SK-N-MC (cell line): ENCODE measurements at regions not wholly inside any gene's neighbourhood (a gene's known extent, or its start where the extent isn't known, plus 50 kb on each side); places are given as distances from the start of the nearest gene placed in this dataset.

Experiments
- DNase-seq: peaks from one replicate; pipeline ENCODE4 v3.0.0-alpha.2; 2011; ENCODE audit warnings: low read depth, low spot score
- H3K27ac ChIP-seq: fragments of 200-600 bp; sonication (generic); 2 replicates; pipeline ENCODE4 v1.5.1; 2016; ENCODE audit warnings: mixed run types
- H3K36me3 ChIP-seq: fragments of 200-600 bp; sonication (generic); 2 replicates; pipeline ENCODE4 v1.6.1; 2017; ENCODE audit warnings: antibody characterized with exemption, low read length, mixed read lengths; ENCODE audit not compliant: insufficient read depth
- H3K4me3 ChIP-seq: fragments of 200-600 bp; sonication (generic); 2 replicates; pipeline ENCODE4 v1.5.1; 2016
- H3K9ac ChIP-seq: fragments of 200-600 bp; sonication (generic); 2 replicates; pipeline ENCODE4 v1.8.0; 2017; ENCODE audit warnings: mixed run types, mixed read lengths; ENCODE audit not compliant: insufficient read length
- H3K9me3 ChIP-seq: fragments of 200-600 bp; sonication (generic); 2 replicates; pipeline ENCODE4 v1.6.1; 2017; ENCODE audit warnings: low read depth, mild to moderate bottlenecking, antibody characterized with exemption, low read length, moderate library complexity, mixed read lengths
- EZH2 ChIP-seq: fragments of 200-600 bp; sonication (generic); IDR thresholded peaks from one replicate; pipeline ENCODE4 v1.6.1; 2017; ENCODE audit warnings: antibody characterized with exemption
- FOXP2 ChIP-seq: optimal IDR thresholded peaks from 2 replicates; pipeline ENCODE3; 2011; ENCODE audit warnings: mild to moderate bottlenecking, moderate library complexity; ENCODE audit not compliant: insufficient read depth; ENCODE audit errors: extremely low read length, control extremely low read depth
- POLR2AphosphoS5 ChIP-seq: IDR thresholded peaks from 2 replicates; pipeline ENCODE4 v1.6.1; 2012; ENCODE audit warnings: mild to moderate bottlenecking, low read depth, low read length, borderline replicate concordance

- TF ChIP-seq POLR2AphosphoS5, result no peak
- no peak for TF ChIP-seq EZH2
- no peak for TF ChIP-seq FOXP2
- Histone ChIP-seq H3K4me3 (no peak overlapping the region), H3K9me3 (no peaks in the 10 kb centered on the region), H3K27ac (no peak overlapping the region), H3K36me3 (no peaks in the 10 kb centered on the region), H3K9ac (no peak overlapping the region)
- DNase-seq, result no peak
These were observed 1223.2 kb upstream of the ACVR2A start for GRCh38 chr2:146621656-146622055.

GRCh38 chr2:146615778-146616177 is 1229.1 kb upstream of the ACVR2A start:
- no peaks in the 10 kb centered on the region; the same call in 1 of the 2 replicates for H3K9me3 ChIP-seq
- no peaks in the 10 kb centered on the region for H3K36me3 ChIP-seq
- no peak overlapping the region for H3K4me3 ChIP-seq
- TF ChIP-seq POLR2AphosphoS5, result no peak
- no peak for TF ChIP-seq FOXP2
- TF ChIP-seq EZH2, result no peak
- DNase-seq, result no peak
- no peak overlapping the region for H3K27ac ChIP-seq
- H3K9ac ChIP-seq, result no peak overlapping the region

DNA sequence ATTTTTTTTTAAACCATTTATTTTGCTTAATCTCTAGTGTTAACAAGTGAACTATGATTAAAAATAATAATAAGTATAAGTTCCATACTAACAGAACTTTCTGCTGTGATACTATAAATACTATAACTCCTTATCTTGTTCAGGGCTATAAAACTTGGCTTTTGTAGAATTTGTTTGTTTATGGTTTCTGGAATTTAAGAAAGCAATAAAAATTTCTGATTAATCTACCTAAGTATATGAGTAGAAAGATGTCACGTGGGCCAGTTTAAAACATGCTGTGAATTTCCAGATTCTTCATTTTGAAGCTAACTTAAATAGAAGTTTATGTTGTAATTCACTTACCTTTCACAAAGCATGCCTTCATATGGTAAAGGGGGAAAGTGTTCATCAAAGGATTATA is 1236.3 kb upstream of the ACVR2A start:
- Histone ChIP-seq H3K4me3 (no peak overlapping the region), H3K27ac (no peak overlapping the region), H3K9me3 (no peaks in the 10 kb centered on the region; the same call in 1 of the 2 replicates), H3K36me3 (no peaks in the 10 kb centered on the region), H3K9ac (no peak overlapping the region)
- TF ChIP-seq FOXP2, result no peak
- no peak for TF ChIP-seq EZH2
- no peak for TF ChIP-seq POLR2AphosphoS5
- no peak for DNase-seq

GRCh38 chr2:146604521-146604920 is 1240.3 kb upstream of the ACVR2A start:
- no peak for DNase-seq
- TF ChIP-seq EZH2, result no peak
- TF ChIP-seq POLR2AphosphoS5, result no peak
- TF ChIP-seq FOXP2, result no peak
- no peak overlapping the region for H3K4me3 ChIP-seq
- H3K36me3 ChIP-seq, result no peaks in the 10 kb centered on the region
- H3K9me3 ChIP-seq, result no peaks in the 10 kb centered on the region; the same call in 1 of the 2 replicates
- no peak overlapping the region for H3K27ac ChIP-seq
- no peak overlapping the region for H3K9ac ChIP-seq

GRCh38 chr2:146602856-146603255 is 1242.0 kb upstream of the ACVR2A start:
- no peak for DNase-seq
- no peak overlapping the region for H3K4me3 ChIP-seq
- no peak for TF ChIP-seq POLR2AphosphoS5
- no peak for TF ChIP-seq FOXP2
- TF ChIP-seq EZH2, result no peak
- no peak overlapping the region for H3K9ac ChIP-seq
- H3K9me3 ChIP-seq, result no peaks in the 10 kb centered on the region; the same call in 1 of the 2 replicates
- no peaks in the 10 kb centered on the region for H3K36me3 ChIP-seq
- no peak overlapping the region for H3K27ac ChIP-seq

DNA sequence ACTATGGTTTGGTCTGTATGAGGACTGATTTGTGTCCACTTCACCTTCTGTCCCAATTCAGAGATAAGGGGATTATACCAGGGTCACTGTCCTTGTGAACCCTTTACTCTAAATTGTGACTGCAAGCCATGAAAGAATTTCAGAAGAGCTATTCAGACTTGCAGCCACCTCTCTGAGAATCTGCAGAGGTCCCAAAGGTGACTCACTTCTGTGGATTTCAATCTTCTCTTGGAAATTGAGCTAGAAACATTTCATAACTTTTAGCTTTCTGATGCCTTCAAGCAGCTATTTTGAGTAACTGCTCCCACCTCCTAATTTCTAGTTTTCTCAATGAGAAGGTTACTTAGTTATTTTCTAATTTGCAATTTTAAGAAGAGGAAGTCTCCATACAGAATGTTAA is 1242.4 kb upstream of the ACVR2A start:
- H3K9me3 ChIP-seq, result no peaks in the 10 kb centered on the region; the same call in 1 of the 2 replicates
- no peak overlapping the region for H3K4me3 ChIP-seq
- no peak overlapping the region for H3K9ac ChIP-seq
- no peak for DNase-seq
- H3K36me3 ChIP-seq, result no peaks in the 10 kb centered on the region
- TF ChIP-seq FOXP2 (no peak), POLR2AphosphoS5 (no peak), EZH2 (no peak)
- H3K27ac ChIP-seq, result no peak overlapping the region

DNA sequence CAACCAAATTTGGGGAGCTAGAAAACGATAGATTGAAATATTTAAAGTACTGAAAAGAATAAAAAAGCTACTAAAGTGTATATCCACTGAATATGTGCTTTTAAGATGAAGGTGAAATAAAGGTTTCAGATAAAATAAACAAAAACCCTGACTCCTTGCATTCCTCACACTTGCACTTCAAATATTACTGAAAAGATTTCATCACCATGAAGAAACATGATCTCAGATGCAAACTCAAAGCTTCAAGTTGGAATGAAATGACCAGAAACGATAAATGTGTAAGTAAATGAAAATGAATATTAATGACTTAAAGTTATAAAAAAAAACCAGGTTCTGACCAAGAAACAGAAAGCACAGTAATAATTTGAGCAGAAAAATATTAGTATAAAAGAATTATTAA is 1246.0 kb upstream of the ACVR2A start:
- Histone ChIP-seq H3K27ac (no peak overlapping the region), H3K9me3 (no peaks in the 10 kb centered on the region), H3K4me3 (no peak overlapping the region), H3K36me3 (no peaks in the 10 kb centered on the region), H3K9ac (no peak overlapping the region)
- no peak for TF ChIP-seq EZH2
- no peak for TF ChIP-seq POLR2AphosphoS5
- TF ChIP-seq FOXP2, result no peak
- DNase-seq, result no peak

DNA sequence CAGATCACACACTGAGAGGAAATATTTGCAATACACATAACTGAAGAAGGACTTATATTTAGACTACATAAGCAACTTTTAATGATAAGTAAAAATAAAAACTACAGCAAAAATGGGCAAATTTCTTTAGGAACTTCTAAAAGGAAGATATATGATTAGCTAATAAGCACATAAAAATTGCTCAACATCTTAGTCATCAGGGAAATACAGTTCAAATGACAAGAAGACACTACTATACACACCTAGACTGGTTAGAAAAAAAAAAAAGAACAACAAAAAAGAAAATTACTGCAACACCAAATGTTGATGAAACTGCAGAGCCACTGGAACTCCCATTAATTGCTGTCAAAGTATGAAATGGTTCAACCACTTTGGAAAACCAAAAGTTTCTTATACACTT is 1247.5 kb upstream of the ACVR2A start:
- TF ChIP-seq FOXP2, result no peak
- TF ChIP-seq POLR2AphosphoS5, result no peak
- TF ChIP-seq EZH2, result no peak

GRCh38 chr2:146591908-146592307 is 1252.9 kb upstream of the ACVR2A start:
- no peaks in the 10 kb centered on the region for H3K36me3 ChIP-seq
- H3K4me3 ChIP-seq, result no peak overlapping the region
- no peak overlapping the region for H3K27ac ChIP-seq
- no peak for DNase-seq
- no peaks in the 10 kb centered on the region for H3K9me3 ChIP-seq
- no peak overlapping the region for H3K9ac ChIP-seq
- TF ChIP-seq POLR2AphosphoS5, result no peak
- TF ChIP-seq EZH2, result no peak
- TF ChIP-seq FOXP2, result no peak

More for the DNA sequence above, 1247.5 kb upstream of the ACVR2A start:
- no peak overlapping the region for H3K27ac ChIP-seq
- no peak overlapping the region for H3K4me3 ChIP-seq
- DNase-seq, result no peak
- no peak overlapping the region for H3K9ac ChIP-seq
- H3K9me3 ChIP-seq, result no peaks in the 10 kb centered on the region
- no peaks in the 10 kb centered on the region for H3K36me3 ChIP-seq
